Adrenal gland (tissue), 5 donors: ENCODE measurements at regions not wholly inside any gene's neighbourhood (a gene's known extent, or its start where the extent isn't known, plus 50 kb on each side); places are given as distances from the start of the nearest gene placed in this dataset.

Experiments used
- CTCF ChIP-seq, 6 experiments: fragments of 450-650 bp in 4 of 6; fragments of 200-600 bp in 2 of 6; sonication (generic) in 1 of 6; IDR thresholded peaks; 1 replicate in 5 of 6; 2 replicates in 1 of 6; pipeline versions ENCODE4 v1.5.1 to v1.8.0; 2016 to 2021; ENCODE audit warnings: antibody characterized with exemption in 6 of 6, mild to moderate bottlenecking in 2 of 6, moderate library complexity in 1 of 6
- POLR2A ChIP-seq, 2 donors: fragments of 450-650 bp; IDR thresholded peaks; one replicate each; pipeline ENCODE4 v1.6.1; 2017; ENCODE audit warnings: antibody characterized with exemption in 2 of 2, mild to moderate bottlenecking in 2 of 2, moderate library complexity in 1 of 2
- donor health status: DM: no; HTN: no; CAD: no.

DNA sequence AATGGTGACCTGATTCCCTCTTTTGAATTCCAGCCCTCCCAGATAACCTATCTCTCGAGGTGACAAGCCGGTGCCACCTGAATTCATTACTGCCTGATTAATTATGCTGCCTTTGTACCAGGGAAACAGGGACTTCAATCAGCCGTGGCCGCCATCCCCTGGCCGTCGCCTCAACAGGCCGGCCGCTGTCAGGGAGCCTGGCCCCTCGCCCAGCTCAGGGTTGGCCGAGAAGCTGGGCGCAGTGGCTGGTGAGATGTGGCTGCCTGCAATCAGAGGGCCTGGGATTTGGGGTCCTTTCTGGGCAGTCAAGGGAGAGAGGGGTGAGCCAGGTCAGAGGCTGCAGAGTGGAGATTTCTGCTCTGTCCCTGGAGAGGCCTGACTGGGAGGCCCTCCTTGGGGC, 91.2 kb downstream of the KCTD15 start:
- TF ChIP-seq CTCF (IDR thresholded peaks at IDR 0.05) = no peak
- TF ChIP-seq POLR2A (IDR thresholded peaks at IDR 0.05) = no peak
